Stomach (tissue), 8 donors: ENCODE measurements at regions not wholly inside any gene's neighbourhood (a gene's known extent, or its start where the extent isn't known, plus 50 kb on each side); places are given as distances from the start of the nearest gene placed in this dataset.

Source experiments
- DNase-seq, 2 donors: peaks; one replicate each; pipeline versions ENCODE4 v3.0.0 to v3.0.0-alpha.2; 2013 to 2019
- H3K27ac ChIP-seq, 5 donors: fragments of 200-600 bp in 4 of 5; sonication (generic) in 4 of 5; one replicate each; pipeline ENCODE4 v1.5.1; 2013 to 2019; ENCODE audit warnings: mild to moderate bottlenecking in 1 of 5, moderate library complexity in 1 of 5
- H3K27me3 ChIP-seq, 3 donors: fragments of 200-600 bp; sonication (generic); one replicate each; pipeline ENCODE4 v1.5.1; 2017 to 2019; ENCODE audit warnings: mixed run types in 1 of 3
- H3K36me3 ChIP-seq, 4 donors: fragments of 200-600 bp; sonication (generic); 1 replicate in 3 of 4; 2 replicates in 1 of 4; pipeline ENCODE4 v1.5.1; 2016 to 2019
- H3K4me1 ChIP-seq, 4 donors: fragments of 200-600 bp; sonication (generic); one replicate each; pipeline ENCODE4 v1.5.1; 2016 to 2019
- H3K4me3 ChIP-seq, 4 donors: fragments of 200-600 bp; sonication (generic) in 3 of 4; one replicate each; pipeline ENCODE4 v1.5.1; 2016 to 2019; ENCODE audit warnings: mild to moderate bottlenecking in 1 of 4
- H3K9me3 ChIP-seq, 4 donors: fragments of 200-600 bp; sonication (generic); one replicate each; pipeline ENCODE4 v1.5.1; 2016 to 2019
- CTCF ChIP-seq, 7 experiments: fragments of 450-650 bp in 4 of 7; fragments of 200-600 bp in 3 of 7; sonication (generic) in 3 of 7; IDR thresholded peaks; one replicate each; pipeline ENCODE4 v1.5.1; 2016 to 2019; ENCODE audit warnings: antibody characterized with exemption in 7 of 7, control low read depth in 2 of 7, mild to moderate bottlenecking in 1 of 7
- EP300 ChIP-seq: sonication (generic); formaldehyde crosslinking; IDR thresholded peaks from one replicate; pipeline ENCODE4 v1.6.1; 2017; ENCODE audit warnings: antibody characterized with exemption
- POLR2A ChIP-seq, 4 donors: fragments of 450-650 bp; IDR thresholded peaks; one replicate each; pipeline ENCODE4 v1.6.1; 2016; ENCODE audit warnings: antibody characterized with exemption in 4 of 4, control low read depth in 2 of 4, mild to moderate bottlenecking in 1 of 4, moderate library complexity in 1 of 4
- POLR2AphosphoS5 ChIP-seq, 3 donors: sonication (generic); formaldehyde crosslinking; IDR thresholded peaks; one replicate each; pipeline ENCODE4 v1.6.1; 2016; ENCODE audit warnings: antibody characterized with exemption in 3 of 3
- WGBS, 5 donors: extraction: QIAGEN DNeasy Blood & Tissue Kit in 3 of 5; methylation state at CpG; one replicate each; pipeline versions ENCODE4 v1.1.5 to v1.1.7; 2013 to 2018; 5-methylcytosine and 5-hydroxymethylcytosine counted together
- intact Hi-C: fragments of 100-400 bp; cut with DNase I; formaldehyde crosslinking; loops from one replicate; pipeline ENCODE4 v1.15.1; 2023; ENCODE audit warnings: low total_unique reads
- donor health status: healthy with polysubstance abuse.
- donor health status: Bipolar disorder and iron deficiency.
- donor health status: healthy.

DNA sequence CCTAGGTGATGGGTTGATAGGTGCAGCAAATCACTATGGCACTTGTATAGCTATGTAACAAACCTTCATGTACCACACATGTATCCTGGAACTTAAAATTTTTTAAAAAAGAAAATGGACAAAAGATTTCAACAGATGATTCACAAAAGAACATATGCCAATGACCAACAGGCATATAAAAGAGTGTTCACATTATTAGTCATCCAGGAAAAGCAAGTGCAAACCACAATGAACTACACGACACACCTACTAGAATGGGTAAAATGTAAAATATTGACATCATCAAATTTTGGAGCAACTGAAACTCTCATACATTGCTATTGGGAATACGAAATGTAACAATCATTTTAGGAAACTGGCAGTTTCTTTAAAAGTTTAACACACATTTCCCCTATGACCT lies 109.9 kb downstream of the YIPF5 start:
- Histone ChIP-seq H3K4me1 (no peaks in the 10 kb centered on the region), H3K27me3 (peaks cover 0 to 2% (median 0%) of the 10 kb centered on the region in 3 donors), H3K9me3 (peaks cover 0 to 11% (median 6%) of the 10 kb centered on the region in 4 donors), H3K4me3 (no peak overlapping the region), H3K36me3 (no peaks in the 10 kb centered on the region), H3K27ac (no peak overlapping the region)
- intact Hi-C loops = no loop called here
- no peak for DNase-seq
- TF ChIP-seq CTCF (IDR thresholded peaks at IDR 0.05) (no peak), POLR2AphosphoS5 (IDR thresholded peaks at IDR 0.05) (no peak), EP300 (no peak), POLR2A (IDR thresholded peaks at IDR 0.05) (no peak)
- WGBS, 5 donors = 82 to 91% (median 87%) methylated on average over 2 of the region's 2 CpGs

GRCh38 chr5:144065786-144066185 lies 104.7 kb downstream of the YIPF5 start:
- Histone ChIP-seq H3K27ac (no peak overlapping the region), H3K27me3 (no peaks in the 10 kb centered on the region), H3K9me3 (no peaks in the 10 kb centered on the region), H3K4me3 (no peak overlapping the region), H3K4me1 (no peaks in the 10 kb centered on the region), H3K36me3 (no peaks in the 10 kb centered on the region)
- DNase-seq = no peak
- WGBS, 5 donors = 90 to 100% (median 94%) methylated on average over 2 of the region's 2 CpGs
- intact Hi-C loops = no loop called here
- TF ChIP-seq CTCF (IDR thresholded peaks at IDR 0.05) = no peak
- TF ChIP-seq POLR2A (IDR thresholded peaks at IDR 0.05) = no peak
- no peak for TF ChIP-seq POLR2AphosphoS5 (IDR thresholded peaks at IDR 0.05)
- TF ChIP-seq EP300 = no peak

DNA sequence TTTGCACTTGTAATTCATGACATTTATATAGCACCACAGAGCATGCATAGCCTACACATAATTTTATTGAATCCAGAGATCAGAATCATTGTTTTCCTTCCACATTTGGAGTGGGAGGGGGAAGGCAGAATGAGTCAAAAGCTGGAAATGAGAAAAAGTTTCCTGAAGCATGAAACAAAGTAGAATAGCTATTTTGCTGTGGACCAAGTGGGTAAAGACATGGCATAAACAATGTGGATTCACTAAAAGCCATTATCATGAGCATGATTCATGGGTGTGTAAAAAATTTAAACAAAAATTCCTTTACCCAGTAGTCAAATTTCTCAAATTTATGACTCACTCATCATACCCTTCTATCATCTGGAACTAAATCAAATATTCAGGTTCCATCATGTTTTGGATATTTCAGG lies 97.9 kb downstream of the YIPF5 start:
- intact Hi-C loops = no loop called here
- TF ChIP-seq CTCF (IDR thresholded peaks at IDR 0.05) (no peak), POLR2A (IDR thresholded peaks at IDR 0.05) (no peak), EP300 (no peak), POLR2AphosphoS5 (IDR thresholded peaks at IDR 0.05) (no peak)
- H3K36me3 ChIP-seq = no peaks in the 10 kb centered on the region
- H3K4me3 ChIP-seq = no peak overlapping the region
- H3K27ac ChIP-seq = no peak overlapping the region
- H3K27me3 ChIP-seq = no peaks in the 10 kb centered on the region
- no peak for DNase-seq
- peaks cover 0 to 12% (median 0%) of the 10 kb centered on the region in 4 donors for H3K9me3 ChIP-seq
- H3K4me1 ChIP-seq = no peaks in the 10 kb centered on the region

GRCh38 chr5:144076521-144077083 lies 93.9 kb downstream of the YIPF5 start:
- no peak for DNase-seq
- intact Hi-C loops = no loop called here
- 55 to 78% (median 70%) methylated on average over 1 of the region's 1 CpG for WGBS, 5 donors
- no peaks in the 10 kb centered on the region for H3K27me3 ChIP-seq
- TF ChIP-seq CTCF (IDR thresholded peaks at IDR 0.05) (no peak), POLR2A (IDR thresholded peaks at IDR 0.05) (no peak), POLR2AphosphoS5 (IDR thresholded peaks at IDR 0.05) (no peak), EP300 (no peak)
- no peak overlapping the region for H3K4me3 ChIP-seq
- no peaks in the 10 kb centered on the region for H3K36me3 ChIP-seq
- peaks cover 0 to 26% (median 14%) of the 10 kb centered on the region in 4 donors for H3K9me3 ChIP-seq
- no peaks in the 10 kb centered on the region for H3K4me1 ChIP-seq
- no peak overlapping the region for H3K27ac ChIP-seq
